Activated CD4-positive, alpha-beta T cell treated with anti-CD3 and anti-CD28 coated beads, Interleukin-2, amount 50 U/mL, for 24 hours (primary cell): ENCODE measurements at regions not wholly inside any gene's neighbourhood (a gene's known extent, or its start where the extent isn't known, plus 50 kb on each side); places are given as distances from the start of the nearest gene placed in this dataset.
"Not testable (repeated sequence)": the region's sequence is repeated elsewhere in the genome, so short reads cannot be mapped to it uniquely, and the experiment has no call there.

Experiments
- DNase-seq, 2 donors: peaks; one replicate each; pipeline ENCODE4 v3.0.0-alpha.2; 2020; ENCODE audit warnings: low read depth in 1 of 2, low spot score in 1 of 2

GRCh38 chr21:27564684-27565301 lies 597.9 kb upstream of the ADAMTS5 start:
- no peak for DNase-seq

DNA sequence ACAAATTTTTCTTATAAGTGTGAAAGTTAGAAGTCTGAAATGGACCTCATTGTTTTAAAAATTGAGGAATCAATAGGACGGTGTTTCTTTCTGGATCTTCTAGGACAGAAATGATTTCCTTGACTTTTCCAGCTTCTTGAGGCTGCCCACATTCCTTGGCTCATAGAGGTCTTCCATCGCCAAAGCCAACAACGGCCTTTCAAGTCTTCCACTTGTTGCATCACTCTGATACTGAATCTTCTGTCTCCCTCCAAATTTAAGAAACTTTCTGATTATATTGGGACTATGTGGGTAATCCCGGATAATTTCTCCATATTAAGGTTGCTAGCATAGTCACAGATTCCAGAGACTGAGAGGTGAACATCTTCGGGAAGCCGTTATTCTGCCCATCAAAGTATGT lies 595.4 kb upstream of the ADAMTS5 start:
- DNase-seq = no peak

- no peak for DNase-seq
Observed at GRCh38 chr21:27561116-27561515, 594.2 kb upstream of the ADAMTS5 start.

DNA sequence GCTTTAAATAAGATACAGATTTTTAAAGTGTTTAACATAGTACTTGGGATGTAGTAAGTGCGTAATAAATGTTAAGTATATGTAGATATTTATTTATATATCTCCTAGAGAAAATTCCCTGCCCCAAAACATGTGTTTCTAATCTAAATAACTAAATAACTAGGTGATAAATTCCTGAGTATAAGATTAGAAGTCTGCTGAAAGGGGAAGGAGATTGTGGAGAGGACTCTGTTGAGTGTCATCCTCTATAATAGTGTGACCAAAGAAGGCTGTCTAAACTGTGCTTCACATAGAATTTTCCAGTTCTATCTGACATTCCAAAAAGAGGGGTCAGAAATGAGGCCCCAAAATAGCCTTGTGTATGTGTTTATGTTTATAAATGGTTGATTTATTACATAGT lies 590.5 kb upstream of the ADAMTS5 start:
- no peak for DNase-seq

DNA sequence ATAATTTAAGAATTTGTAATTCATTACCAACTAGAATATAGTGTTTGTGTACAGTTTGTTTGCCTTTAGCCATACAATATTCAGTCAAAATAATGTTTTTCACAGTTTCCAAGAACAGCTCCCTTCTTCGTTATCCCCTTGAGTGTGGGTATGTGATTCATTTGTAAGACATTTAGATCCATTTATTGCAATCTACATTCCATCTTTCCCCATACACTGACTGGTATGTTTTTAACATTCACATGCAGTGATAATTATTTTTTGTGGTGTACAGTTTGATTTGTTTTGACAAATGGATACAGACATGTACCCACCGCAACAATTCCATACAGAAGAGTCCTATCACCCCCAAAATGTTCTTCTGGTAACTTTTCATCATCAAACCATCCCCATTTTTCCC lies 589.1 kb upstream of the ADAMTS5 start:
- DNase-seq = no peak

DNA sequence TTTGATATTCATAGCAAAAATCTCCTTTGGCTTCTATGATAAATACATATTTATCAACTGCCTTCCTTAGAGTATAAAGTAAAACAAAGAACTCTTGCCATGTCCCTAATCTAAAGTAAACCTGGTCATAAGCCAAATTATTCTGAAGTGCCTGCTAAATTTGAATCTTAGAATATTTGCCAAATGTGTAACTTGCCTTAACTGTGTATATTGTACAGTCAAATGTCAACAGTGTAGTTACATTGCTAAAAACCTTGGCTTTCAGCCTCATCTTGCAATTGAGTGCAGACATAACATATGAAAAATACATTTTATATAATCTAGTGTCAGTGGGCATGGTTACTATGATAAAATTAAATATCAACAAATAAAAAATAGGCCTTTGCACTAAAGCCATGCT lies 583.4 kb upstream of the ADAMTS5 start:
- no peak for DNase-seq

DNA sequence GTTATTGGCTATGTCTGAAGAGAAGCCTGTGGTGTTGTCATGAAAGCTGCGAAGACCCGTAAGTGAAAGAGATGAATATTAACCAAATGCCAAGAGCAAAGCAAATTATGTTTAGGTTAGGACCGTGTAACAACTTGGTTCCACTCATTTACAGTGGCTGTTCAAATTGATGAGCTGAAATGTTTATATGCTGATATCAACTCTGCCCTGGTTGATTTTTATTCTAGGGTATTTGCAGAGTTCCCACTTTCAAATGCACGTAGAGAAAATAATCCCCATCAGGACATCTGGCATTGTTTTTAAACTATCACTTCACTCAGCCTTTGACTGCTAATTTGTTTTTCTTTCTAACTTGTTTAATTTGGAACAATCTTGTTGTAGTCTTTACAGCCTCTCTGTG lies 581.6 kb upstream of the ADAMTS5 start:
- no peak for DNase-seq

DNA sequence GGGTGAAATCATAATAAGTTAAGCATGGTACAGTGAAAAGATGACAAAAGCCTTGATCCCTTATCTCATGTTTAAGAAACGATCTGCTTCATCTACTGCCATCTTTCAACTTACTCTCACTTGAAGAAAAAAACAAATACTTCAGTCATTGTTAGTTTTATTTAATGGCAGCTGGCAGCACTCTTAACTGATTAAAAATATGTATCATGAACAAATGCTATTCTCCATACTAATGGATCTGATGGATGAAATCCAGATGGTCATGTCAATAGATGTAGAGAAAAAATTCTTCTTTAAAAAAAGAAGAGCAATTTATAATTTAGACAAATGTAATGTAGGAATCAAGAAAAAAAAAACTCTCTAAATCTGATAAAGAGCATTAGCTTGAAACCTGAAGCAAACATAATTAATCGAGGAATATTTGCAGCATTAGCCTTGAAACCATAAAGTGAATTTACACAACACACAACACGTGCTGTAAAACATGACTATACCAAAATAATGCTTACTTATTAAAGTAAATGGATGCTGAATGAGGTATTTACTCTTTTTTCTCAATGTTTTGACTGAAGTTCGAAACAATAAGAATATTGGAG lies 579.0 kb upstream of the ADAMTS5 start:
- DNase-seq = no peak

- not testable (repeated sequence) for DNase-seq
Observed at GRCh38 chr21:27542126-27542525, 575.2 kb upstream of the ADAMTS5 start.

DNA sequence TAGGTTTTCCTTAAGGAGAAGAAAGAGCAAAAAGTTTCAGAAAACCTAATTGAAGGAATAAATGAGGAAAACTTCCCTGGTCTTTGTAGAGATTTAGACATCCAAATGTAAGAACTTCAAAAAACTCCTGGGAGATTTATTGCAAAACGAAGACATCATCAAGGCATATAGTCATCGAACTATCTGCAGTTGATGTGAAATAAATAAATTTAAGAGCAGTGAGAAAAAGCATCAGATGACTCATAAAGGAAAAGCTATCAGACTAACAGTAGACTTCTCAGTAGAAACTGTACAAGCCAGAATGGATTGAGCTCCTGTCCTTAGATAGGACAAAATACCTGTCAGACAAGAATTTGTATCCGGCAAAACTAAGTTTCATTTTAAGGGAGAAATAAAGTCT lies 569.4 kb upstream of the ADAMTS5 start:
- DNase-seq = no peak

DNA sequence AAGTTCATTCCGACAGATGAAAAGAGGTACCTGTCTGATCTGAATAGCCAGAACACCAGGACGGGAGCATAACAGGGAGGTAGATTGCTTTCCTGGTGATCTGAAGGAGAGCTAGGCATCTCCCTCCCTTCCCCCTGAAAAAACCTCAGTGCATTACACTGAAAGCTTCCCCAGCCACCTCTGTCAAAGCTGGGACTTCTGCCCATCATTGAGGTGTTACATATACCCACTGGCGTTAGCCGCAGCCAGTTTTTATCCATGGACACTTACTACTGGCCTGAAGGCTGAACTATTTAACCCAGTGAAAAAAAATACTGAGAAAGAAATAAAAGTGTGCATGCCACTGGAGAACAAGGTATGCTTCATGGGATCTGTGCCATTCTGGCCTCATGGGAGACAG lies 568.3 kb upstream of the ADAMTS5 start:
- DNase-seq = no peak

DNA sequence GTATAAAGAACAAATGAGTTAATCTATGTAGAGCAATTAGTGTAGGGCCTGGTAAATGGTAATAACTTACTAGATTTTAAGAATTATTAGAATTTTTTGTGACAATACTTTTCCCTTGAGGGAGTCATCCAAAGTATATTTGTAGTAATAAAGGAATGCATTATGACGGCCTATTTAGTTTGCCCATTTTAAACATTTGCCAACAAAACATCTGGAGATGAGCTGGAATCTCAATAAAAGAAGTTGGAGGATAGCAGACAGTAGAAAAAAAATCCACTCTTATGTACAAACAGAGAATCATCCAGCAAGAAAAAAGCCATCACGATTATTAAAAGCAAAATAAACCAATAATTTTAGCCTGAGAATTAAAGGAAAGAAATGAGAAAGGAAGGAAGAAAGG lies 567.3 kb upstream of the ADAMTS5 start:
- DNase-seq = no peak

DNA sequence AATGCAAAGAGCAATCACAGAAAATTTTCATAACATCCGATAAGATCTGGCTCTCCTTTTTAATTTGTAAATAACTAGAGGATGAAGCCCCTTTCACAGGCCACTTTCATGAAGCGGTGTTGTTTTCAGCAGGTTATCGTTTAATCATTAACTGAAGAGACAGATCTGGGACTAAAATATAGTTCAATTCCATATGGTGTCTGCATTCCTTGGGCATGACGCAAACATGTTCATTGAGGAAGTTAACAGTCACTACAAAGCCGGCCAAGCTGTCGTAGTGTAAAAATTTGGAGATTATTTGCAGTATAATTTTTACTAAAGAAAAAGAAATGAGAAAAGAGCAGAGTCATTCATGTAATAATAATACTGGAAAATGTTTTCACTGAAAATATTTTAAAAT lies 565.2 kb upstream of the ADAMTS5 start:
- no peak for DNase-seq

GRCh38 chr21:27528697-27529096 lies 561.8 kb upstream of the ADAMTS5 start:
- no peak for DNase-seq

DNA sequence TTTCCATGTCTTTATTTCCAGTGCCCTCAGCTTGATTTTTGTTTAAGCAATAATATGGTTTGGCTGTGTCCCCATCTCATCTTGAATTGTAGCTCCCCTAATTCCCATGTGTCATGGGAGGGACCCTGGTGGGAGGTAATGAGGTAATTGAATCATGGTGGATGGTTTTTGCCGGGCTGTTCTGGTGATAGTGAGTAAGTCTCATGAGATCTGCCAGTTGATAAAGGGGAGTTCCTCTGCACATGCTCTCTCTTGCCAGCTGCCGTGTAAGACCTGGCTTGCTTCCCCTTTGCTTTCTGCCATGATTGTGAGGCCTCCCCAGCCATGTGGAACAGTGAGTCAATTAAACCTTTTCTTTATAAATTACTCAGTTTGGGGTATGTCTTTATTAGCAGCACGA lies 559.6 kb upstream of the ADAMTS5 start:
- no peak for DNase-seq

DNA sequence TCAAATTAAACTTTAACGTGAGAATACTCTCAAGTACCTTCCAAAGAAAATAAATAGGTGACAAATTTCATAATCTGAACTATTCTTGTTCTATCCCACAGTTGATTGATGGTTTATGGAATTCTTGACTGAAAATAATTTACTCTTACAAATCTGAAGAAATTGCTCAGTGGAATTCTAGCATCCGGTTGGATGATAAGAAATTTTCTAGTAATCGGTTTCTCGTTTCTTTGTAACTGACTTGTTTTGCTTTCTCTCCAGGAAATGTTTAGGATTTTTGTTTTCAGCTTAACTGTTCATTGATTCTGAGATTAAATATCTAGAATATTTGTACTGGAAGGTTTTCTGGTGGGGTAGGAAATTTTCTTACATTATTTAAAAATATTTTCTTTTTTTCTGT lies 558.9 kb upstream of the ADAMTS5 start:
- DNase-seq = no peak

GRCh38 chr21:27519361-27519760 lies 552.5 kb upstream of the ADAMTS5 start:
- DNase-seq = no peak

DNA sequence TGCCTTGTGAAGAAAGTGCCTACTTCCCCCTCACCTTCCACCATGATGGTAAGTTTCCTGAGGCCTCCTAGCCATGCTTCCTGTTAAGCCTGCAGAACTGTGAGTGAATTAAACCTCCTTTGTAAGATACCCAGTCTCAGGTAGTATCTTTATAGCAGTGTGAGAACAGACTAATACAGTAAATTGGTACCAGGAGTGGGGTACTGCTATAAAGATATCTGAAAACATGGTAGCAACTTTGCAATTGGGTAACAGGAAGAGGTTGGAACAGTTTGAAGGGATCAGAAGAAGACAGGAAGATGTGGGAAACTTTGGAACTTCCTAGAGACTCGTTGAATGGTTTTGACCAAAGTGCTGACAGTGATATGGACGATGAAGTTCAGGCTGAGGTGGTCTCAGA lies 550.3 kb upstream of the ADAMTS5 start:
- not testable (repeated sequence) for DNase-seq

- DNase-seq = no peak
Observed at GRCh38 chr21:27515676-27516075, 548.8 kb upstream of the ADAMTS5 start.

DNA sequence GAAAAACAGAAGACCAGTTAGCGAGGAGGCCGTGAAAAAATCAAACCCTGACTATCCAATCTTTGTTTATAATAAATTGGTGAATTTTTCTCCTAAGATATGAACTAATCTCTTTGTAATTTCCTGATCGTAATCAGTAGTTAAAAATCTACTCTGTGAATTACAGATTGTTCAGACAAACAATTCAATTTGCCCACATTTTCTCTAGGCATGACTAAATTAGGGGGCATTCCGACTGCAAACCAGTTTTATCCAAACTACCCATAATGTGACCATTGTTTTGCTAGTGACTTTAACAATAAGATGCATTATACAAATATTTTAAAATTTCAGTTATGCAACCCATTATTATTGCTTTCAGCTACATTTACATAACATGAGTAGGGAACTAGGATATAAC lies 546.9 kb upstream of the ADAMTS5 start:
- no peak for DNase-seq

- DNase-seq = no peak
Observed at GRCh38 chr21:27513016-27513415, 546.1 kb upstream of the ADAMTS5 start.

DNA sequence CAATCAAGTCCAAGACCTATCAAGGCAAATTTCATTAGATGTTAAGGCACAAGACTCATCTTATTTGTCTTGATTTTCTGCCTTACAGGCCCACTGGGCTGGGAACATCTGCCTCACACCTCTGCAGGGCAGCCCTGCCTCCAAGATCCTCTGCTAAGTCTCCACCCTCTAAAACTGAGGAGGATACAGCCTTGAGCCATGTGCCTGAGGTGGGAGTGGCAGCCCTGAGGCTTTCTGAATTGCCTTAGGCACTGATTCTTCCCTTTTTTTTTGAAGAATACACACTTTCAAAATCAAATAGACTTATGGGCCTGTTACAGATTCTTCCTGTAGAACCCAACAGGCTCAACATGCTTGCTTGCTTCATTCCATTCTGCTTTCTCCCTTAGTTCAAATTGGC lies 544.3 kb upstream of the ADAMTS5 start:
- DNase-seq = no peak

- DNase-seq = no peak
Observed at GRCh38 chr21:27507695-27508094, 540.8 kb upstream of the ADAMTS5 start.
